HG03457 (cell line): ENCODE measurements at regions not wholly inside any gene's neighbourhood (a gene's known extent, or its start where the extent isn't known, plus 50 kb on each side); places are given as distances from the start of the nearest gene placed in this dataset.
"Not testable (repeated sequence)": the region's sequence is repeated elsewhere in the genome, so short reads cannot be mapped to it uniquely, and the experiment has no call there.

Experiments used
- ATAC-seq: cut with Tn5 transposase; IDR thresholded peaks from one replicate; pipeline ENCODE4 v1.9.1; 2021; ENCODE audit warnings: moderate number of reproducible peaks; ENCODE audit not compliant: unreplicated experiment

DNA sequence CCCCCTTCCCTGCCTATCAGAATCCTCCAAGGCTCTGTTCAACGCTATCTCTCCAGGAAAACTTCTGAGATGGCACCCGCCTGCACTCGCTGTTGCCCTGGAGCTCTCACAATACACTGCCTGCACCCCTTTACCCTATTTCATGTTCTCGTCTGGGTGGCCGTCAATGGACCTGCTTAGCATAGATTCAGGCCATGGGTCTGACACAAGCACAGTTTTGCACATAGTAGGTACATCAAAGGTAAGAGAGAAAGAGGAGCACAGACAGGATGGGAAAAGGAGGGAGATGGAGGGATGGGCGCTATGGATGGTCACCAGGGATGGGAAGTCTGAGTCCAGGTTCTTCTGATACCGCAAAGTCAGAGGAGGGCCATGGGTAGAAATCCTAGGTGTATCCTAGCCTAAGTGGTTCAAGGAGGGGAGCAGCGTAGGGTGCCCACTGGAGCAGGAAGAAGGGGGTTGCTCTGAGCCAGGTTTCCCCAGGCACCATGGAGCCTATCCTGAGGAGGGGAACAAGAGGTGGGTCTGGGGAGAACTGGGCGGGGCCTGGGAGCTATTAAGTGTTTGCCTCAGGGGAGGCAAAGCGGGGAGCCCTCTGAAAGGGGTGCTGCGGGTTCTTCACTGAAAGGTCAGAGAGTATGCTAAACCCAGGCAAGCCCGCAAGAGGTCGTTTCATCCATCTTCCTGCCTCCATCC, 89.3 kb downstream of the MRPL14 start:
- no peak for ATAC-seq

DNA sequence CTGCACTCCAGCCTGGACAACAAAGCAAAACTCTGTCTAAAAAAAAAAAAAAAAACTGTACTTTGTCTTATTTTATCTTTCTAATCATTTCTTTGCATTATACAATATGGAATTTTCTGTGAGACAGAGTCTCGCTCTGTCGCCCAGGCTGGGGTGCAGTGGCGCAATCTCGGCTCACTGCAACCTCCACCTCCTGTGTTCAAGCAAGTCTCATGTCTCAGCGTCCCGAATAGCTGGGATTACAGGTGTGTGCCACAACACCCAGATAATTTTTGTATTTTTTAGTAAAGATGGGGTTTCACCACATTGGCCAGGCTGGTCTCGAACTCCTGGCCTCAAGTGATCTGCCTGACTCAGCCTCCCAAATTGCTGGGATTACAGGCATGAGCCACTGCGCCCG, 90.0 kb downstream of the MRPL14 start:
- ATAC-seq: not testable (repeated sequence)

DNA sequence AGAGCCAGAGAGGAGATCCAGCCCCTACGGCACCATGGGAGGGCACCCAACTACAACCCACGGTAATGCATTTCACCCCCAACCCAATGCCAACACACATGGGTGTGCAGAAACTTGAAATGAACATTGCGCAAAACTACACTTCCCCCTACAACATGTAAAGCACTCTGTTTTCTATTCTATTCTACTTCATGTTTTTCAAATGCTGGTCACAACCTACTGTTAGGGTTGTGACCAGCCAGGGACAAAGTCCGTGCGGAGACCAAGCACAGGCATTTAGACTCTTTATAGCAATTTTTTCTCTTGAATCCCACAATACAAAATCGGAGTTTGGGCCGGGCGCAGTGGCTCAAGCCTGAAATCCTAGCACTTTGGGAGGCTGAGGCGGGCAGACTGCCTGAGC, 90.6 kb downstream of the MRPL14 start:
- ATAC-seq: no peak

DNA sequence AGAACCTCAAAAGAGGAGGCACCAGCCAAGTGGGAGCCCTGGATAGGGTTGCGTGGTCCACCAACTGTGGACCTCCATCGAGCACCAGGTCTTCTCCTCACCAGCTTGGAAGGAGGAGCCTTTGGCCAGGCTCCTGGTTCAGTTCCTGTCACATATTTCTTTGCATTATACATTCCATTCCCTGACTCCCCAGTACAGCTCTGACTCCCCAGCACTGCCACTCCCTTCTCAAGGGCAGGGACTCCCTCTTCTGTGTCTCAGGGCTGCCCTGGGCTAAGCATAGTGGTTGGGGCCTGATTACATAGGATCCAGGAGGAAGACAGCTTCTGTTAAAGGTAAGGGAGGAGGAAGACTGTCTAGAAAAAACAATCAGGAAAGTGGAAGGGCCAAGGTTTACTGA, 91.1 kb downstream of the MRPL14 start:
- ATAC-seq: no peak

DNA sequence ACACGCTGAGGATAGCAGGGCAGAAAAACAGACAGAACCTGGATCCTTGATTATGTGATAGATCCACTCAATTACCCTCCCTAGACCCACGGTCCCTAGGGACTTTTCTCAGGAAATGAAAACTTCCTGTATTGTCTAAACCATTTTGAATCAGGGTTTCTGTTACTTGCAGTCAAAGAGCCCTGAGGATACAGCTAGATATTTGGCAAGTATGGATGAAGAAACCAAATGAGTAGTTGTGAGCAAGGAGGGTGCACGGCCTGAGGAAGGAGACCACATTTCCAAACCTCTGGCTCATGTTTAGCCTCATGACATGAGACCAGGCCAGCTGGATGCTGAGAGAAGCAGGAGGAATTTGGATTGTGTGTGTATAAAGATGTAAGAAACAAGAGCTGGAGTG, 91.6 kb downstream of the MRPL14 start:
- no peak for ATAC-seq

DNA sequence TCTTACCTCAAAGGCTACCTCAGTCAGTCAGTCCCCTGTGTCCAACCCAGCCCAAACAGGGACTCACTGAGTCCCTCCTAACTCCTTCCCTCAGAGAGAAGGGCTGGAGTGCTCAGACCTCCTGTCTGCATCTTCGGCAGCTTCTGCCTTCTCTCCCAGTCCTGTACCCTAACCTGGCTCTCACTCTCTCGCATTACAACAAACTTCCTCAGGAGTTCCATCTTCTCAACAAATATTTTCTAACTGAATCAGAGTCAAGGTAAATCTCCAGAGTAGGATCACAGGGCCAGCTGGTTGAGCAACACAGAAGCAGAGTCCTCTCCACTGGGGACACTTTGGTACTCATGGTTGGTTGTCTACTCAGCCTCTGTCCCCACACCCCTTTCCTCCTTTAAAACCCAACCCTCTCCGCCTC, 92.3 kb downstream of the MRPL14 start:
- ATAC-seq: no peak

DNA sequence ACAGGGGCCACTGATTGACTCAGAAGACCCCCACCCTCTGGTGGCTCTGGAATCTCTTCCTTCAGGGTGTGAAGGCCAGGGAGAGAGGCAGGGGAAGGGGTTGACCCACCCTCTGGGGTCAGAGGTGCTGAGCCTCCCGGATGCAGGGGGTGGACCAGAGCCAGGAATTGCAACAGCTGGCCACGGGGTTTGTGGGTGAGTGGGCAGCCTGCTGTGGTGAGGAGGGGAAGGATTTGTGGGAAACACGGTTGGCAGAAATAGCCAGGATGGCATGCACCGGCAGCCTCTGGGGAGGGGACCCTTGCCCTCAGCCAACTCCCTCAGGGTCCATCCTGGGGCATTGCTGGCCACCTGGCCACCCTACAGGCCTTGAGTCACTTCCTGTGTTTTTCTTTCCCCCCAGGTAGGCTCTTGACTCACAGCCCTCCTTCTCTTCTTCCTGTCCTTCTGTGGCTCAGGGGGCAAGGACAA, 92.8 kb downstream of the MRPL14 start:
- ATAC-seq: no peak

DNA sequence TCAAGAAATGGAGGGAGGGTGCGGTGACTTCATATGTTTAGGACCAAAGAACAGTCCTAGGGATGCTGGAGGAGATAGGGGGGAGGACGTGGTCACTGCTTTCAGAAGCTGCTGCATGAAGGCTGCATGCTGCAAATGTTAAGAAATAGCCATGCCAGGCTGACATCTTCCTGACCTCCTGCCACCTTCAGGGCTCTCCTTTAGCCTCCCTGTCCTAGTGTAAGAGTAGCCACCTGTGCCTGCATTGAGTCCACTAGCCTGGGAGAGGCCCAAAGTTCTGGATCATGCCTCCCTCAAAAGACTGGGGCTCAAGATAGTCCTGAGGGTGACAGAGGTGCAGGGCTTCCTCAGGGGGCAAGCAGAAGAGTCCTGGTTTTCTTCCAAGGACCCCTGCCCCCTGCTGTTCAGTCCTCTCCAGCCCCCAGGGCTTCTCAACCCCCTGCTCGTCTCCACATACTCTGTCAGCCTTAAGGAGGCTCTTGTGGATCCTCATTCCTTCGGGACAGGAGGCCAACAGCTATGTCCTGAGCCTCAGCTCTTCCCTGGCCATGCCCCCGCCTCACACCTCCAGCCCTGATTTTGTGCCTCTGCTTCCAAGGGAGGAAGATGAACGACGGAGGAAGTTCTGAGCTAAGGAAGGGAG, 96.3 kb downstream of the MRPL14 start:
- no peak for ATAC-seq

DNA sequence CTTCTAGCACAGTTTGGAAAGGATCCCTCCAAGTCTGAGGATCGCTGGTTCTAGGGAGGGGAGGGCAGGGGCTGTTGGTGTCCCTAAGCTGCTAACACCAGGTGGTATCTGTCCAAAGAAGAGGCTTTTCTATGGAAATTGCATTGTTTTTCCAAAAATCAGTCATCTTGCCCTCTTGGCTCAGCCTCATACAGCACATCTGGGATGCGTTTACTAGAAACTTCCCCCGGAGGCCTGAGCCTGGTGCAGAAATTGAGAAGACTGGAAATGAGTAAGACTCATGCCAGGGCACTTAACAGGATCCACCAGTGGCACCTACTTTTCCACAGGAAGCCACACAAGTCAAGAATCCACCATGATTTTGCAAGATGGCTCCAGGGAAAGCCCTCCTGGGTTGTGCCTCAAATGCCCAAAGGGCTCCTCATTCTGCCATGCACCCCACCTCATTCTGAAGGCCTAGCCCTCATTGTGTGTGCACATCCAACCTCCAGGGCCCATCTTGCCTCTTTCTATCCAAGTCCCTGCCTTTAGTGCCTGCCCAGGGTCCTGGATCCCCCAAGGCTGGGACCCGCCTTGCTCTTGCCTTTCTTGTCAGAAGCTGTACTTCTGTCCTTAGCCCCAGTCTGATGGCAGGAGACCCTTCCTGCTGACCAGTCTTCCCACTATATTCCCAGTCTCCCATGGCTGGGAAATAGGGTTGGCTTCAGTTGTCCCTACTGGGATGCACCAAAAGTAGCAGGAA, 97.6 kb downstream of the MRPL14 start:
- no peak for ATAC-seq

DNA sequence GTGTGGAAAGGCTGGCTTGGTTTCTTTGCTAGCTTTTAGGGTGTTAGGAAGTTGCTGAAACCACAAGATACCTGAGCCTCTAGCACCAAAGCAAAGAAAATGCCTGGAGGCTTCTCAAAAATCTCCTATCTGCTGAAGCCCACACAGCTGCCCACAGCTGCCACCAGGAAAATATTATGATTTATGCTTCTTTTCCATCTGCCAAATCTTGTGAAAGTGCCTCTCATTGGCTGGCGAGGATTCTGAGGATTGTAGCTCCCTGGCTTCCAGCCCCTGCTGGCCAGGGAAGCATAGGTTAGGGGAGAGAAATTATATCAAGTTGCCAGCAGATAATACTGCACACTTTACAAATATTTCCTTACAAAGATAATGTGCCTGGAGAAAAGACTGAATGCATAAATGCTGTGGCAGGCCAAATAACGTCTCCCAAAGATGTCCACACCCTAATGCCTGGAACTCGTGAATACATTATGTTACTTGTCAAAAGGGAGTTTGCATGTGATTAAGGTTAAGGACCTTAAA, 98.4 kb downstream of the MRPL14 start:
- ATAC-seq: no peak

DNA sequence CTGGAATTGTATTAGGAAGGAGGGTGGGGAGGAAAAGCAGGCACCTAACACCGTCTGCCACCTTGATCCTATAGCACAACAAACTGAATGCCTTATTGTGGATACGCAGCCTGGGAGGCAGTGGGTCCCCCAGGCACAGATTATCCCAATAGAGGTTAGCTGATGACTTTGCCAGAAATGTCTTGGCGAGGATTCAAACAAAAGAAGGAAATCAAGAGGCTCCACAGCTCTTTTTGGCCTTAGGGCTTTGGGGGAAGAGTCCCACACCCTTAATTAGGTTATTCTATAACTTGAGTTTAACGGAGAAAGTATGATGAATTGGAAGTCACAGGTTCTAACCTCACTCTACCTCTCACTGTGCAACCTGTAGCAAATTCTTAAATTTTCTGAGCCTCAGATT, 102.0 kb downstream of the MRPL14 start:
- ATAC-seq: no peak

DNA sequence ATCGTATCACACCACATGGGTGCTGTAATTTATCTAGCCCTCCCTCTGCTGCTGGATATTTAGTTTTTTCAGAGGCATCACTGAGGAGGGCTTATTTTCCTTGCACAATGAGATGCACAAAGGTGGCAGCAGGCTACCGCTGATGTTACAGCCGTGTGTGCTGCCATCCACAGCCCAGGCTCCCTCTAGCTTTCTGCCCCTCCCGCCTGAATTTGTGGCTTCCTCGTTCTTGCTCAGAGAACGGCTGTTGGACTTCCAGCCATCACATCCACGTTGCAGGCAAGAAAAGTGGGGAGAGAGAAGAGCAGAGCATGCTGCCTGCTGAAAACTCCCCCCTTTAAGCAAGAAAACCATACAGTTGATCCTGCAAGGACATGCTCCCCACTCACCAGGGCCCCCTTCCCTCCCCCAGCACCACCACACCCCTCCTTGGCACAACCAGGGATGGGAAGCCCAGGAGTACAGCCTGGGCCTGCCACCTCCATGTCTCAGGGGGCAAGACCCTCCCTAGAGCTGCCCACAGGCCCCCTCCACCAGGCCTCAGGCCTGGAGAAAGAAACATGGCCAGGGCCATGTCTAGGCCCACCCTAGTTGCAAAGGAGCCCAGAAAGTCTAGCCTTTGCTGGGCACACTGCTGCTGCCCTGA, 102.6 kb downstream of the MRPL14 start:
- no peak for ATAC-seq

DNA sequence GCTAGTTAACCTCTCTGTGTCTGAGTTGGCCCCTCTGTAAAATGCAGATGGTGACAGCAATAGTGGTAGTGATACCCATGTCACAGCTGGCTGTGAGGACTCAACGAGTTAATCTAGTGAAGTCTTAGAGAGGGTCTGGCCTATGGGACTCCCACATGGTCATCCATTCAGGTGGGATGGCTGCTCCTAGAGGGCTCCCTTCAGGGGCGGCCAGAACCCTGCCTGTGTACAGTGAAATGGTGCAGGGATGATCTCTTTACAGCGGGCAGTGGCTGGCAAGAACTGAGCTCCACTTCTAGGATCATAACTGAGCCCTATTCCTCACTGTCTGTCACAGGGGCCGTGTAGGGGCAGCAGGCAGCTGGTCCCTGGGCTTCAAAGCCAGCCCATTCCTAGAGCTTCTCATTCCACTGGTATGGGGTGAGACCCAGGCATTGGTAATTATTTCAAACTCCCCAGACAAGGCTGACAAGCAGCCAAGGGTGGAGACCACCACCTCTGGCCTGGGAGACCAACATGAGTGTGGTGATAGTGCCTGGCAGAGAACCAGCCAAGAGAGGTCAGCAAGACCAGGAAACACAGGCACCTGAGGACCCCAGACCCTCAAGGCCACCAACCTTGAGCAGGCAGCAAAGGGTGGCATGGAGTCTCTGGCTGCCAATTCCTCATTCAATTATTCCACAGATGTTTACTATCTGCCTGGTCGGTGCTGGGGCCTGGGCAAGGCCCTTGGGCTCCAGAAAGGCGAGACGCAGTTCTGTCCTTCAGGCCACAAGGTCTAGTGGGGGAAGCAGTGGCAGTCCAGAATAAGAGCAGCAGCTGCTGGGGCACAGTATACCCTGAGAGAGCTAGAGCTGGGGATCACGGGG, 103.4 kb downstream of the MRPL14 start:
- ATAC-seq: no peak

DNA sequence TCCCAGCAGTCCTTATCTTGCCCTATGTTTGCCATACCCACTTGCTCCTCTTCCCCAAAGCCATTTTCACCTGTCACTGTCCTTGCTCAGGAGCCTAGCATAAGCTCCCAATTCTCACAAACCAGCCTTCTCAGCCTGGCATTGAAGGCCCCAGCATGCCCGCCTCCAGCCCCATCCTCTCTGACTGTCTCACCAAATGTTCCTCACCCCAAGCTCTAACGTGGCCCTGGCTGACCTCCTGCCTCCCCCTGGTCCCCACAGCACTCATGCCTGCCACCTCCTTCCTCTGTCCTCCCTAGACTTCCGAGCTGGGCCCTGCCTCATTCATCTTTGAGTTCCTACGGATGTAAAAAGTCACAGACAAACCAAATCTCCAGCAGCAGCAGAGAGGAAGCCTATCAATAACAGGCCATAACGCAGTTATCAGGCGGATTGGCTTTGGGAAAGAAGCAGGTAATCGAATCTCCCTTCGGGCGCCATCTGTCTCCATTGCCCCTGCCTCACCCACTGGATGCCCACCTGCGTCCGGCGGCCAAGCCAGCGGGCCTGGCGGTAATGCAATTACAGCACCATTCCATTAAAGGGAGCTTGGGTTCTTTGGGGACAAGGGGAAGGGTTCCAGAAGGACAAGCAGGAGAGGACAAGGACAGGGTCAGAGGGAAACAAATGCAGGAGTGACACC, 104.4 kb downstream of the MRPL14 start:
- no peak for ATAC-seq

DNA sequence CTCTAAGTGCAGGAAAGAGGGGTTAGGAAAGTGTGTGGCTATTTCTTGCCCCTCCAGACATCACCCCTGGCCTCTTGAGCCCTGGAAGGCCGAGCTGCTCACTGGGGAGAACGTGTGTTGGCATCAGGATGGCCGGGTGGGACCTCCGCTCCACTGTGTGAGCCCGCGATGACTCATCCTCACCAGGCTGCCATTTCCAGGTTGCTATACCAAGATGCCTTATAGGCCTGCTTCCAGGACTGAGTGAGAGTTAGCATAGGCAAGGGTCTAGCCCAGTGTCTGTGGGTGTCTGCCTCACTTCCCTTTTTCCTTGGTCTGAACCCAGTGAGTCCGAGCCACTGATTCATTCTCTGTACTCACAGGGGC, 105.0 kb downstream of the MRPL14 start:
- ATAC-seq: no peak

DNA sequence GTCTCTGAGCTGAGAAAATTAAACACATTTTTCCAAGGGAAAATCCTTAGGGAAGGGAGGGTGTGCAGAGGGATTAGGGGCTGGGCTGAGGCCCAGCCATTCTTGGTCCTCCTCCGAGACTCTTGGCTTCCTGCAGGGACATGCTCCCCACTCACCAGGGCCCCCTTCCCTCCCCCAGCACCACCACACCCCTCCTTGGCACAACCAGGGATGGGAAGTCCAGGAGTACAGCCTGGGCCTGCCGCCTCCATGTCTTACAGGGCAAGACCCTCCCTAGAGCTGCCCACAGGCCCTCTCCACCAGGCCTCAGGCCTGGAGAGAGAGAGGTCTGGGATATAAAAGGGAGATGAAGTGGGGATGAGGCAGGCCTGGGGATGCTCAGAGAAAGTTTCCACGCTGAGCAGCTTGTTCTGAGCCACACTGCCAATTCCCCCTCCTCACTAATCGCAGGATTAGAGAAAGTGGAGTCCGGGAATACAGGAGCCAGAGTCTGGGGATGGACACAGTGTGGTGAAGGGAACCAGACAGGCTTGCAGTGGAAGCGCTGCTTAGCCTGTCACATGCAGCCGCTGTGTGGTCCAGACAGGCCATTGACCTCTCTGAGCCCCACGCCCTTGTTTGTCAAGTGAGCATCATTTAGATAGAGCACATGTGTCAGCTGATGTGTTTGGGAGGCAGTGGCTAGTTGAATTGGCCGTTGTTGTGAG, 105.5 kb downstream of the MRPL14 start:
- ATAC-seq: no peak

DNA sequence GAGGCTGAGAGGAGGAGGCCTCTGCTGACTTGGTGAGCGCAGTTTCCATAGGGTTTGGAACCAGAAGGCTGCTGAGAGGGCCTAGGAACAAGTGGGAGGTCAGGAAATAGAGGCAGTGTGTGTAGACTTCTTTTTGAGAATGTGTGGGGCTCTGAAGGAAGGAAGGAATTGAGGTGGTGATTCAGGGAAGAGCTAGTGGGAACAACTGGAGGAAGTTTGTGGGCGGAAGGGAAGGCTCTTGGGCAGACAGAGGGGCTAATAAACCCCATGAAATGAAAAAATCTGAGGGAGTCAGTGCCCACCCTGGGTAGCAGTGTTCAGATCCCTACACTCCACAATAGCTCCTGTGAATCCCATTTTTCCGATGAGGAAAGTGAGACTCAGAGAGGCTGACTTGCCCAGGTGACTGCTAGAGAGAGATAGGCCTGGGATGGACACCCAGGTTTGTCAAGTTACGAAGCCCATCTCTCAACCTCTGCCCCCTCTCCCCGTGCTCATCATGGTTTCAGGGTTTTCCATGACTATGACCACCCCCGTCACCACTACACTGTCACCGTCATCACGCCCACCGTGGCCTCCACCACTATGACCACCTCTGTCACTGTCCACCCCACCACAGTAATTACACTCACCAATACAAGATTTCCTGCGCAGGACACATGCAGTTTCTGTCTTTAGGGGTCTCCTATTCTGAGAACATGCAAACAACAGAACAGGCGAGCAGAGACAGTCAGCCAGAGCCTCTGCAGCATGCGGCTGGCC, 106.4 kb downstream of the MRPL14 start:
- no peak for ATAC-seq

DNA sequence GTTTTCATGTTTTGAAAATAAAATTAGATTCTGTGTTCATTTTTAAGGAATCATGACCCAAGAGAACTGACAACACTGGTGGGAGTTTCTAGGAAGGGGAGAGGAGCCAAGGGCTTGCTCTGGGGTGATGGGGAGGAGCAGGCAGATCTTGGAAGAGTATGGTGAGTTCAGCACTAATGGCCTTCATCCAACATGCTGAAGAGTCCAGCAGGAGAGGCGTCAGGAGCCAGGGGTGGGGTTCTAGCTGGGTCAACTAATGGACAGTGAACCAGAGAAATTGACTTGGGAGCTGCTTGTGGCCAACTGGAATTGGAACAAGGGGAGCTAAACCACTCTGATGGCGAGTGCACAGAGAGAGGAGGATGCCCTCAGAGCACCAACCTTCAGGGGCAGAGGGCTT, 107.1 kb downstream of the MRPL14 start:
- ATAC-seq: no peak

DNA sequence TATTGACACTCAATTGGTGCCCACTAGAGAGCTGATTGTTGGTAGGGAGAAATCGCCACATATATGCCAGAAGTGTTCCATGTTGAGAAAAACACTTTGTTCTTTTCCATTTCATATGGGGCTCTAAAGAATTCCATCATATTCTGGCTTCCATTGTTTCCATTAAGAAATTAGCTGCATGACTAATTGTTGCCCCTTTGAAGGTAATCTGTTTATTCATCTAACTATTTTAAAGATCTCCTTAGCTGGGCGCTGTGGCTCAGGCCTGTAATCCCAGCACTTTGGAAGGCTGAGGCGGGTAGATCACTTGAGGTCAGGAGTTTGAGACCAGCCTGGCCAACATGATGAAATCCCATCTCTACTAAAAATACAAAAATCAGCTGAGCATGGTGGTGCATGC, 109.9 kb downstream of the MRPL14 start:
- not testable (repeated sequence) for ATAC-seq
